ENCODE measurements at regions not wholly inside any gene's neighbourhood (a gene's known extent, or its start where the extent isn't known, plus 50 kb on each side); places are given as distances from the start of the nearest gene placed in this dataset.

GRCh38 chr4:177100307-177100706 lies 209.4 kb upstream of the NEIL3 start:
- DNase-seq (ENCODE audit: low read depth in 3 of 3, low spot score in 2 of 3): no peak

DNA sequence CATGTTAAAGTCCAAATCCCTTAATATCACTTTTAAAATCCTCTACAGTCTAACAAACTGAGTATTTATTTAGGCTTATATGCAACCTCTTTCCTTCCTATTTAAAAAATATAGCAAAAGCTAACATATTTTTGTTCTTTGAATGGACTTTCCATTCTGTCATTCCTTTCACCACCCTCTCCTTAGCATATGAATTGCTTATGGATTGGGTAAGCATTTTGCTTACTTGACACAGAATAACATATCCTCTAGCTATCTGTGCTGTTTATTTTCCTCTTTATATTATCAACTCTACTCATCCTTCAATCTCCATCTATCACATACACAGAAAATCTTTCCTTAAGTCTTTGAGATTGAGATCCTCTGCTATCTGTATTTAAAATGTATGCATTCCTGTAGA lies 206.1 kb upstream of the NEIL3 start:
- no peak for DNase-seq (ENCODE audit: low read depth in 3 of 3, low spot score in 2 of 3)

- DNase-seq (ENCODE audit: low read depth in 3 of 3, low spot score in 2 of 3): no peak
Observed at GRCh38 chr4:177105536-177105935, 204.1 kb upstream of the NEIL3 start.

GRCh38 chr4:177107288-177107921 lies 202.3 kb upstream of the NEIL3 start:
- no peak for DNase-seq (ENCODE audit: low read depth in 3 of 3, low spot score in 2 of 3)

DNA sequence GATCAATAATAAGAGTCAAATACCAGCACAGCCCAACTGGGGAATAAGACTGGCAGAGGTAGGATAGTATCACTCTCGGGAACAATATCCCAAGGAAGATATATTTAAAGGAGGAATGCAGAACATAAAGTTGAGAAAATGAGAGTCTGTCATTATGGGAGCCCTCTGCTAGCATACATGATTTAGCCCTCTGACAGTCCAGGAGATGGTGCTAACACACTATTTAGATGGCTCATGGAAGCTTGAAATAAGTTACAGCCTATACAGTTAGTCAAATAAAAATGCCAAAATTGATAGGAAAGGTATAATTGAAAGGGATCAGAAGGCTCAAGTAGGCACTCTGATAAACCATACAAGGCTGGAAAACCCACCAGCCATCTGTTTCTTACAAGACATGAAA lies 201.0 kb upstream of the NEIL3 start:
- no peak for DNase-seq (ENCODE audit: low read depth in 3 of 3, low spot score in 2 of 3)

DNA sequence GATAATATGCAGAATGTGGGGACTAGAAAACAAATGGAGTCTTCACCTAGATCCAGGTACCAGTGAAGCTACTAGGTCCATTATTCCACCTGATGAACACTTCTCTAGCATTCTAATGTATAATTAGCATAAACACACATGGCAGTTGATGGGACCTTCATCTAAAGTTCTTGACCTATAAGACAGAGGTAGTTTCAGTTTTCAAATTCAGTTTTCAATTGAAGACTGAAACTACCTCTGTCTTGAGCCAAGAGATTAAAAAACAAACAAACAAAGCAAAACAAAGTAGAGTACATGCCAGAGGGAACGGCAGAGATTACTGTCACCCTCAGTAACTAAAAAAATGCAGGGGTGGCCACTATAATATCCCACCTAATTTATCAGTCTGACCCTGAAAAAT lies 199.9 kb upstream of the NEIL3 start:
- no peak for DNase-seq (ENCODE audit: low read depth in 3 of 3, low spot score in 2 of 3)

DNA sequence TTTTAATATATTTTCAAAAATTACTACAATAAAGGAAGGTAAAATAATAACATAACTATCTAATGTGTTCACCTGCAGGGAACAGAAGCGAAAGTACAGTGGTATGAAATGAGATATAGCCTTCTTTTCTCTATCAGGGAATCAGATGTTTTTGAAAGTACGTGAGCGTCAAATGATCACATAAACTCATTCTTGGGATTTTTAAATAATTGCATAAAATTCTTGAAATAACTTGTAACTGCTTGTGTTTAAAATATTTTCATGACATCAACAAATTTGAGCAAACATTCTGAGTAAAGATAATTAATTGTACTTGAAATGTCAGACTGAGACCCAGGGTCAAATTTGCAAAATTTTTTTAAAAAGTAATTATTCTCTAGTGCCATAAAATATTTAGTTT lies 193.5 kb upstream of the NEIL3 start:
- no peak for DNase-seq (ENCODE audit: low read depth in 3 of 3, low spot score in 2 of 3)

DNA sequence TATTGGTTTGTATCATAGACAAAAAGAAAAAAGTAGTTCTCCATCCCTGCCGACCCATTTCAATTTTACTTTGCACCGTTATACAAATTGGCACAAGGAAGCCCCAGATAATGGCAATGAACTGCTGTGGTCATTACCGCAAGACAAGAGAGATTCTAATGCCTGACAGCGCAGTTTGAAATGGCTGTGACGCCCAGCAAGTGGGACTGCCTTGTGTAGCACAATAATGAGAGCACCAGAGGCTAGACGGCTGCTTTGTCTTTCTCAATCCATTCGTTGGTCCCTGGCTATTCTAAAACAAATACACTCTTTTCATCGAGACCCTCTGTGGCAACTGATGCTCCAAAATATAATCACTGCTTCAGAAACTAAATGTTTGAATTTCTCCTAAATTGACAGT lies 192.4 kb upstream of the NEIL3 start:
- no peak for DNase-seq (ENCODE audit: low read depth in 3 of 3, low spot score in 2 of 3)

DNA sequence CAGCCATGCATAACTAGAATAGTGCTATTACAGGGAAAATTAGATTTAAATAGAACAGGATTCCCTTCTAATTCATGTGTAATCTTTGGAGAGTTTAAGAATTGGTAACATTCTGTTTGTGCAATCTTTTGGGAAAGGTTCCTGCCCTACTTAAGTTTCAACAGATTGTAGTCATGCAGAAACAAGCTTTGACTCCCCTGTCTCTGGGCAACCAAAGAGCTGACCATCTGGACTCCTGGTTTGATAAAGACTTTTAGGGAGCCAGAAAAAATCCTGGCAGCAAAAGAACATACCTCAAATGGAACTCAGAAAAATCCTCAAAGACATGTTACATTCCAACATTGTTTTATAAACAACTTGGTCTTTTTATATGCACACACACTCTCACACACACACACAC lies 191.1 kb upstream of the NEIL3 start:
- no peak for DNase-seq (ENCODE audit: low read depth in 3 of 3, low spot score in 2 of 3)

- no peak for DNase-seq (ENCODE audit: low read depth in 3 of 3, low spot score in 2 of 3)
Observed at GRCh38 chr4:177119021-177119471, 190.6 kb upstream of the NEIL3 start.

GRCh38 chr4:177119691-177120090 lies 190.0 kb upstream of the NEIL3 start:
- DNase-seq (ENCODE audit: low read depth in 3 of 3, low spot score in 2 of 3): no peak

DNA sequence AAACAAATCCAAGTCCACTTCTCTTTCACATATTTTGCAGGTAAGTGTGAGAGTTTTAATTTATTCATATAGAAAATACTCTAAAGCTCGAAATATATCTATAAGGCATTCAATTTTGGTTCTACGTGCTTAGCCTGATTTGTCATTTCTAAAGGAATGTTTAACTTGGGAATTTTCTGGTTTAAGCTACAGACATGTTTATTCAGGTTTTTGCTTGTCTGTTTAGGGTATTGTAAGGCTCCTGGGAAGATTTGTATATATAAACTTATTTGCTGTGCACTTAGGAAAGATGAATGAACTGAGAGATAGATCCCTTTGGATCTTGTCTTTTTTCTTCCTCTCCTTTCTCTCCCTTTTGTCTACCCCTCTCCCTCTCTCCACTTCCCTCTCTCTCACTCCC lies 185.9 kb upstream of the NEIL3 start:
- DNase-seq (ENCODE audit: low read depth in 3 of 3, low spot score in 2 of 3): no peak

DNA sequence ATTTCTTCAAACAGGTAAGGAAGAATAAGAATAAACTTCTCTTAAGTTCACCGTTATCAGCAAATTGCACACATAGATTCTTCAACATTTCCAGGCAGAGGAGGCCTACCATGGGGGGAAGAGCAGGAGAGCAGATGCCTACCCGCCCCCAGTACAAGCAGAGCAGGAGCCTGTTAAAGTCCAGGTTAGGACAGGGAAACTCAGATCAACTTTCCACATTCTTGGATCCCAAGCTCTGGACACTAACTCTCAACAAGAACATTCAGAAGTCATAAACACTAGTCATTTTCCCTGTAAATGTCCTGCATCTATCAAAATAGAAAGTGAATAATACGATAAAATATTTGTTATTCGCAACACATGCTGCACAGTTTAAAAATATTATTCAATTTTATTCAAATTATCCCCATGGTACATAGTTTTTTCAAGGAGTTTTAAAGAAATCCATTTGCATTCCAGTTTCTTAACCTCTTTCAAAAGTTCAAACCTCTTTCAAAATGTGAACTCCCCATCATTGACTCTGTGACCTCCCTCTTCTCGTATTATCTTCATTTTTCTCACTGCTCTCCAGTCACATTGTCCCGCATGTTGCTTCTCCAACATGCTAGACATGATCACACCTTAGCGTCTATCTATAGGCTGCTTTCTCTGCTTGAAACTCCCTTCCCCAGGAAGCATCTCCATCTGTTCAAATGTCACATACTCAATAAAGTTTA lies 185.2 kb upstream of the NEIL3 start:
- DNase-seq (ENCODE audit: low read depth in 3 of 3, low spot score in 2 of 3): no peak

DNA sequence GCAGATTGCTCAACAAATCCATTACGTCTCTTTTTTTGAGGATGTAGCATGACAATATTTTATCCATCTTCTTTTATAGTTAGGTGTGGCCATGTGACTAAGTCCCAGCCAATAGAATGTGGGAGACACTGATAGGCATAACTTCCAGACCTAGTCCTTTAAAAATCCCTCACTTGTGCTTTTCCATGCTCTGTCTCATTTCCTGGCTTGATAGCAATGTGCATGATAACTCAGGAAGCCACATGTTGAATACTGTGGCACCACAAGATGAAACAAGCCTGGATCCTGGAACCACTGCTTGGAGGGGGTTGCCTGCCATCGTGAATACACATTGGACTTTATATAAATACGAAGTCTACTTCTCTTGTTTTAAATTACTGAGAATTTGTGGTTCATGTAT lies 184.0 kb upstream of the NEIL3 start:
- no peak for DNase-seq (ENCODE audit: low read depth in 3 of 3, low spot score in 2 of 3)

DNA sequence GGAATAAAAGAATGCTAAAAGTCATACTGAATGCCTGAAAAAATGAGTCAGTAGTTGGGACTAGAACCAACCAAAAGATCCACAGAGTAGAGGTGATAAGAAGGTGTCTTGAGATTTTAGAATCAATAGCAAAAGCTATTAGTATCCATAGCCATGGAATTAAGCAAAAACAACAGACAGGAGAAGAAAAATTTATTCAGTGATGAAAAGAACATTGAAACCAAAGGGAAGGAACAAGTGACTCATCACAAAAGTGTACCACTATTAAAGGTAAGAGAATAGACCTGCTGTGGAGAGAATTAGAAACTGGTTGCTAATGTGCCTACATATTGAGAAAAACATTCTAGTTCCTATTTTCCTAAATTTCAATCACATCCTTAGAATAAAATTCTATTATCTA lies 182.0 kb upstream of the NEIL3 start:
- no peak for DNase-seq (ENCODE audit: low read depth in 3 of 3, low spot score in 2 of 3)

GRCh38 chr4:177128306-177128705 lies 181.4 kb upstream of the NEIL3 start:
- DNase-seq (ENCODE audit: low read depth in 3 of 3, low spot score in 2 of 3): no peak

DNA sequence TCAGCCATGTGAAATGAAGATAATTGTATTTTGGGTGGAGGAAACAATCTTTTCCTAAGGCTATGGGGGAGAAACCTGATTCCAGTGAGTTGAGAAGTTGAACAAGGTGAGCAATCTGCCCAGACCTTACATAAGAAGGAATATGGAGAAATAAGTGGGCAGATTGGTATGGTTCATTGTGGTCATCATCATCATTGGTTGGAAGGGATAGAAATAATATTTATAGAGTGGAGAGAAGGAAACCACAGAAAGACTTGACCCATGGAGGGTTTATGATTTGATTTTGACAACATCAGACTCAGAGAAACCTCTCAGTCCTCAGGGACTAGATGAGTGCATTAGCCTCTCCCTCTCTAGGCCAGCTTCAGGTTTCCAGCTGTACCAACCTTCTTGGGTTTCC lies 177.9 kb upstream of the NEIL3 start:
- no peak for DNase-seq (ENCODE audit: low read depth in 3 of 3, low spot score in 2 of 3)

- DNase-seq (ENCODE audit: low read depth in 3 of 3, low spot score in 2 of 3): no peak
Observed at GRCh38 chr4:177147668-177148067, 162.0 kb upstream of the NEIL3 start.

GRCh38 chr4:177155454-177155853 lies 154.2 kb upstream of the NEIL3 start:
- no peak for DNase-seq (ENCODE audit: low read depth in 3 of 3, low spot score in 2 of 3)

GRCh38 chr4:177159600-177159999 lies 150.1 kb upstream of the NEIL3 start:
- no peak for DNase-seq (ENCODE audit: low read depth in 3 of 3, low spot score in 2 of 3)

DNA sequence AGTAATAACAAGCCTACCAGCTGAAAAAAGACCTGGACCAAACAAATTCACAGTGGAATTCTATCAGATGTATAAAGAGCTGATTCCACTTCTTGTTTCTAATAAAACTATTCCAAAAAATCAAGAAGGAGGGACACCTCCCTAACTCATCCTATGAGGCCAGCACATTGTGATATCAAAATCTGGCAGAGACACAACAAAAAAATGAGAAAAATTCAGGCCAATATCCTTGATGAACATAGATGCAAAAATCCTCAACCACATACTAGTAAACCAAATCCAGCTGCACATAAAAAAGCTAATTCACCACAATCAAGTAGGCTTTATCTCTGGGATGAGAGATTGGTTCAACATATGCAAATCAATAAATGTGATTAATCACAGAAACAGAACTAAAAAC lies 147.9 kb upstream of the NEIL3 start:
- no peak for DNase-seq (ENCODE audit: low read depth in 3 of 3, low spot score in 2 of 3)

DNA sequence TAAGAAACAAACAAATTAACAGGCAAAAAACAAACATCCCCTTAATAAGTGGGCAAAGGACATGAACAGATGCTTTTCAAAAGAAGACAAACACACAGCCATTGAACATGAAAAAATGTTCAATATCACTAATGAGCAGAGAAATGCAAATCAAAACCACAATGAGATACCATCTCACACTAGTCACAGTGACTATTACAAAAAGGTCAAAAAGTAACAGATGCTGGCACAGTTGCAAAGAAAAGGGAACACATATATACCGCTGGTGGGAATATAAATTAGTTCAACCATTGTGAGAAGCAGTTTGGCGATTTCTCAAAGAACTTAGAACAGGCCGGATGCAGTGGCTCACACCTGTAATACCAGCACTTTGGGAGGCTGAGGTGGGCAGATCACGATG lies 146.1 kb upstream of the NEIL3 start:
- no peak for DNase-seq (ENCODE audit: low read depth in 3 of 3, low spot score in 2 of 3)

DNA sequence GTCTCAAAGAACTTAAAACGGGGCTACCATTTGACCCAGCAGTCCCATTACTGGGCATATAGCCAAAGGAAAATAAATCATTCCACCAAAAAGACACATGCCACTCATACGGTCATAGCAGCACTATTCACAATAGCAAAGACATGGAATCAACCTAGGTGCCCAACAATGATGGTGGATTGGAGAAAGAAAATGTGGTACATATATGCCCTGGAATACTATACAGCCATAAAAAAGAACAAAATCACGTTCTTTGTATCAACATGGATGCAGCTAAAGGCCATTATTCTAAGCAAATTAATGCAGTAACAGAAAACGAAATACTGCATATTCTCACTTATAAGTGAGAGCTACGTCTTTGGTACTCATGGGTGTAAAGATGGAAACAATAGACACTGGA lies 138.1 kb upstream of the NEIL3 start:
- DNase-seq (ENCODE audit: low read depth in 3 of 3, low spot score in 2 of 3): no peak

All from right renal cortex interstitium (tissue), 3 donors.